Uterus (tissue), 3 donors: ENCODE measurements at regions not wholly inside any gene's neighbourhood (a gene's known extent, or its start where the extent isn't known, plus 50 kb on each side); places are given as distances from the start of the nearest gene placed in this dataset.
A peak's percentile ranks its signal among the peaks of the same experiment; 100 is the strongest.

Experiments
- DNase-seq, 2 donors: peaks; one replicate each; pipeline ENCODE4 v3.0.0-alpha.2; 2019 to 2020
- H3K27ac ChIP-seq, 2 donors: fragments of 200-600 bp; sonication (generic); 1 replicate in 1 of 2; 2 replicates in 1 of 2; pipeline ENCODE4 v1.5.1; 2016 to 2018
- H3K27me3 ChIP-seq, 2 donors: fragments of 200-600 bp; sonication (generic); one replicate each; pipeline ENCODE4 v1.5.1; 2018 to 2019; ENCODE audit warnings: control low read depth in 1 of 2
- H3K36me3 ChIP-seq, 2 donors: fragments of 200-600 bp; sonication (generic); one replicate each; pipeline ENCODE4 v1.5.1; 2019; ENCODE audit warnings: control low read depth in 1 of 2
- H3K4me1 ChIP-seq, 2 donors: fragments of 200-600 bp; sonication (generic); one replicate each; pipeline ENCODE4 v1.5.1; 2018 to 2019; ENCODE audit warnings: control low read depth in 1 of 2
- H3K4me3 ChIP-seq, 2 donors: fragments of 200-600 bp; sonication (generic); 1 replicate in 1 of 2; 2 replicates in 1 of 2; pipeline ENCODE4 v1.5.1; 2018 to 2019; ENCODE audit warnings: mild to moderate bottlenecking in 1 of 2
- H3K9me3 ChIP-seq, 2 donors: fragments of 200-600 bp; sonication (generic); one replicate each; pipeline ENCODE4 v1.5.1; 2019; ENCODE audit warnings: control low read depth in 1 of 2
- POLR2A ChIP-seq, 2 donors: fragments of 450-650 bp; IDR thresholded peaks; one replicate each; pipeline ENCODE4 v1.6.1; 2016; ENCODE audit warnings: antibody characterized with exemption in 2 of 2, mild to moderate bottlenecking in 1 of 2, moderate library complexity in 1 of 2
- intact Hi-C: fragments of 100-400 bp; cut with DNase I; formaldehyde crosslinking; loops from one replicate; pipeline ENCODE4 v1.15.1; 2023; ENCODE audit warnings: low total_unique reads
- TF ChIP-seq, protein P1 (sequence below), 4 experiments: fragments of 200-600 bp in 2 of 4; fragments of 450-650 bp in 2 of 4; sonication (generic) in 2 of 4; IDR thresholded peaks; one replicate each; pipeline ENCODE4 v1.5.1; 2016 to 2019; ENCODE audit warnings: antibody characterized with exemption in 4 of 4, mild to moderate bottlenecking in 2 of 4, moderate library complexity in 1 of 4
- donor health status: DM: yes; HTN: yes; CAD: no.

DNA sequence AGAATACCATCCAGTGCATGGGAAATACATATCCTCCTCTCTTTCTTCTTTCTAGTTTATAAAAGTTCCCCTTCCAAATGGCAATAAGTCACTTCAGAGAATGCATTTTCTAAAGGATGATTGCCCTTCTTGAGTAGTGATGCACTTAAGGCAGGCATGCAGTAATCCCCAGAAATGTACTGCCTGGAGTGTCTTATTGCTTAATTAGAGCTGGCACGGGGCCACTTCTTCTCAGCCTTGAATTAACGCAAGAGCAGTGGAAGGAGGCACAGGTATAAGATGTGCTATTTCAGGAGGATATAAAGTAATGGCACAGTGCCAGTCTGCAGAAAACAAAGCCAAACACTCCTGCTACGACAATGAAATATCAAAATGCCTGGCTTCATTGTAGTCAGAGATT, 371.4 kb upstream of the FAM241A start:
- TF ChIP-seq POLR2A (IDR thresholded peaks at IDR 0.05) = no peak
- TF ChIP-seq, protein P1, sequence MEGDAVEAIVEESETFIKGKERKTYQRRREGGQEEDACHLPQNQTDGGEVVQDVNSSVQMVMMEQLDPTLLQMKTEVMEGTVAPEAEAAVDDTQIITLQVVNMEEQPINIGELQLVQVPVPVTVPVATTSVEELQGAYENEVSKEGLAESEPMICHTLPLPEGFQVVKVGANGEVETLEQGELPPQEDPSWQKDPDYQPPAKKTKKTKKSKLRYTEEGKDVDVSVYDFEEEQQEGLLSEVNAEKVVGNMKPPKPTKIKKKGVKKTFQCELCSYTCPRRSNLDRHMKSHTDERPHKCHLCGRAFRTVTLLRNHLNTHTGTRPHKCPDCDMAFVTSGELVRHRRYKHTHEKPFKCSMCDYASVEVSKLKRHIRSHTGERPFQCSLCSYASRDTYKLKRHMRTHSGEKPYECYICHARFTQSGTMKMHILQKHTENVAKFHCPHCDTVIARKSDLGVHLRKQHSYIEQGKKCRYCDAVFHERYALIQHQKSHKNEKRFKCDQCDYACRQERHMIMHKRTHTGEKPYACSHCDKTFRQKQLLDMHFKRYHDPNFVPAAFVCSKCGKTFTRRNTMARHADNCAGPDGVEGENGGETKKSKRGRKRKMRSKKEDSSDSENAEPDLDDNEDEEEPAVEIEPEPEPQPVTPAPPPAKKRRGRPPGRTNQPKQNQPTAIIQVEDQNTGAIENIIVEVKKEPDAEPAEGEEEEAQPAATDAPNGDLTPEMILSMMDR (IDR thresholded peaks at IDR 0.05) = no peak
- no peak overlapping the region for H3K27ac ChIP-seq
- H3K36me3 ChIP-seq = no peaks in the 10 kb centered on the region
- DNase-seq = peak; percentile 18 to 50
- intact Hi-C loops = no loop called here
- H3K4me1 ChIP-seq = no peaks in the 10 kb centered on the region
- H3K9me3 ChIP-seq = no peaks in the 10 kb centered on the region
- H3K27me3 ChIP-seq = no peaks in the 10 kb centered on the region
- no peak overlapping the region for H3K4me3 ChIP-seq

DNA sequence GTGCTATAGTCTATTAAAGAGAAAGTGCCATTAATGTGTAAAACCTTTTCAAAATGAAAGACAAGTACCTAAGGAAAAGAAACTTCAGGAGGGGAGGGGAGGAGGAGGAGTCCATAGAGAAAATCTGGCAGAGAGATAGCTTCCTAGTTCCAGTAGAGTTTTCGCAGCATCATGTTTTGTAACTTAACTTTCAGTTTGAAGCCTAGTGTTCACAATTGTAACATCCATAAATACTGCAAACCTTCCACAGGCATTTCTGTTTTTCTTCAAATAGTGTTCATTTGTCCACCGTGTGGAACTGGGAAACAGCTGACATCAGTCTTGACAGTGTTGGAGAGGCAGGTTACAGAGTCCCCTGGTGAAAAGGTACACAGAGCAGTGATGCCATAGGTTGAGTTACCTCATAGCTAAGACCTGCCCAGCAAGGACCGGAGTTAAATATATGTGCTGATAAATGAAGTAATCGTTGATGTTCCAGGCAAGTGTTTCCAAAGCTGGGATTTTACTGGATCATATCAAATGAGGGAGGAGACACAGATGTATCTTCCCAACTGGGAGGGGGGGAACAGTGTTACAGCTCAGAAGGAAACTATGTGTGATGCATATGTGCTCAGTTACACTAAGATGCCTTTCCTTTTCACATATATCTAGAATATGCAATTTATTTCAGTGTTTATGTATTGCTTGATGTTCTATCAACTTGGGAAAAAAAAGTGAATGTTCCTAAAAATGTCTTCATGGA, 369.5 kb upstream of the FAM241A start:
- intact Hi-C loops = no loop called here
- no peaks in the 10 kb centered on the region for H3K4me1 ChIP-seq
- TF ChIP-seq POLR2A (IDR thresholded peaks at IDR 0.05) = no peak
- TF ChIP-seq, protein P1 (IDR thresholded peaks at IDR 0.05) = no peak

DNA sequence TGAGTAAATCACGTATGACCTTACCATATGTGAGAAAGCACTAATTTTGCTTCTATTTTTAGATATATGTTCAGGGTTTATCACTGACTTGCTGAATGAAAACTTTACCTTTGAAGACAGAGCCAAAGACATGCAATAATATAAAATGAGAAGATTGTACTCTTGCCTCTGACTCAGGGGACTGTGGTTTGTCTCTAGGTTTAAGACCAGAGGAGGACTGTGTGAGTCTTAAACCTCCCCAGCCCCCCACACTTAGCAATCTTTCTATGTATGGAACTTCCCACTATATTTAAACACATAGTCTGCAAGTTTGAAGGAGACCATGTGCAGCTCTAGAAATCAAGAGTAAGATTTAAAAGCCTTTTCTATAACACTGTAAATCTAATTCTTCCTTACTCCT, 368.7 kb upstream of the FAM241A start:
- H3K4me1 ChIP-seq = no peaks in the 10 kb centered on the region
- no peaks in the 10 kb centered on the region for H3K9me3 ChIP-seq
- TF ChIP-seq POLR2A (IDR thresholded peaks at IDR 0.05) = no peak
- TF ChIP-seq, protein P1 (IDR thresholded peaks at IDR 0.05) = no peak
- intact Hi-C loops = no loop called here
- H3K4me3 ChIP-seq = no peak overlapping the region
- H3K27me3 ChIP-seq = peaks cover 0 to 3% of the 10 kb centered on the region in 2 donors
- H3K27ac ChIP-seq = peak overlapping the region in 1 of 2 donors; percentile 66
- no peaks in the 10 kb centered on the region for H3K36me3 ChIP-seq
- DNase-seq = no peak

More for the DNA sequence above, 369.5 kb upstream of the FAM241A start:
- Histone ChIP-seq H3K9me3 (no peaks in the 10 kb centered on the region), H3K4me3 (peak overlapping the region in 1 of 2 donors; percentile 12), H3K27ac (peak overlapping the region; percentile 31 to 66), H3K27me3 (peaks cover 0 to 3% of the 10 kb centered on the region in 2 donors), H3K36me3 (no peaks in the 10 kb centered on the region)
- no peak for DNase-seq

DNA sequence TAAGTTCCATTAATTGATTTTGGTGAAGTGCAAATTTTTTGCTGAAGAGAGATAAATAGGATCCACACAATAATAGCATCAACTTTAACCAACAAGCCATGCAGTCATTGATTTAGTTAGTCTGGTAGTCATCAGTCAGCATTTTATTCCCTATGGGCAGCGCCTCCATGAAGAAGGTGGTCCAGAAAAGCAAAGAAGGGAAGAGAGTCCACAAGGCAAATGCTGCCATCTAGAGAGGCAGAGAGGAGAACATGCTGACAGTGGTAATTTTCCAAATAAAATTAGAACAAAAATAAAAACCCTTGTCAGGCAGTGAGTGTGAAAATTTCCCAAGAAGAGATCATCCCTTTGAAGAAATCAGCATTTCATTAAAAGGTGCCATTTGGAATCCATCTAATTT, 366.7 kb upstream of the FAM241A start:
- intact Hi-C loops = no loop called here
- Histone ChIP-seq H3K36me3 (no peaks in the 10 kb centered on the region), H3K27ac (no peak overlapping the region), H3K27me3 (peaks cover 0 to 3% of the 10 kb centered on the region in 2 donors), H3K9me3 (no peaks in the 10 kb centered on the region), H3K4me1 (no peaks in the 10 kb centered on the region), H3K4me3 (no peak overlapping the region)
- TF ChIP-seq, protein P1 (IDR thresholded peaks at IDR 0.05) = peak in 1 of 4 experiments; percentile 14
- TF ChIP-seq POLR2A (IDR thresholded peaks at IDR 0.05) = no peak
- no peak for DNase-seq

DNA sequence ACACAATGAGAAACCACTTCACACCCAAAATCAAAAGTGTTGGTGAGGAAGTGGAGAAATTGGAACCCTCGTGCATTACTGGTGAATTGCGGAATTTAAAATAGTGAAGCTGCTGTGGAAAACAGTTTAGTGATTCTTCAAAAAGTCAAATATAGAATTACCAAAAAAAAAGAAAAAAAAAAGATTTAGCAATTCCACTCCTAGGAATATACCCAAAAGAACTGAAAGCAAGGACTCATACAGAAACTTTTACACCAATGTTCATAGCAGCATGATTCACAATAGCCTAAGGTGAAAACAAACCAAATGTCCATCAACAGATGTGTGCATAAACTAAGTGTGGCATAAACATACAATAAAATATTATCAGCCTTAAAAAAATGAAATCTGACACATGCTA, 364.3 kb upstream of the FAM241A start:
- H3K9me3 ChIP-seq = no peaks in the 10 kb centered on the region
- H3K4me1 ChIP-seq = no peaks in the 10 kb centered on the region
- no peak overlapping the region for H3K27ac ChIP-seq
- H3K36me3 ChIP-seq = no peaks in the 10 kb centered on the region
- peaks cover 0 to 3% of the 10 kb centered on the region in 2 donors for H3K27me3 ChIP-seq
- intact Hi-C loops = no loop called here
- no peak overlapping the region for H3K4me3 ChIP-seq
- DNase-seq = no peak
- TF ChIP-seq POLR2A (IDR thresholded peaks at IDR 0.05) = no peak
- TF ChIP-seq, protein P1 (IDR thresholded peaks at IDR 0.05) = no peak
